SU-DHL-6 (cell line): ENCODE measurements at regions not wholly inside any gene's neighbourhood (a gene's known extent, or its start where the extent isn't known, plus 50 kb on each side); places are given as distances from the start of the nearest gene placed in this dataset.

Experiments
- EZH2phosphoT487 ChIP-seq: fragments of 200-600 bp; sonication (generic), shearing (Covaris generic); conservative IDR thresholded peaks from 2 replicates; pipeline ENCODE4 v1.6.1; 2018; ENCODE audit warnings: mild to moderate bottlenecking, antibody characterized with exemption, low read length, moderate library complexity, mixed read lengths
- TF ChIP-seq, protein P1 (sequence below): fragments of 200-600 bp; sonication (generic); IDR thresholded peaks from one replicate; pipeline ENCODE4 v1.5.1; 2017; ENCODE audit warnings: antibody characterized with exemption, mild to moderate bottlenecking, low read length, moderate library complexity; ENCODE audit not compliant: insufficient read depth, poor library complexity, severe bottlenecking

DNA sequence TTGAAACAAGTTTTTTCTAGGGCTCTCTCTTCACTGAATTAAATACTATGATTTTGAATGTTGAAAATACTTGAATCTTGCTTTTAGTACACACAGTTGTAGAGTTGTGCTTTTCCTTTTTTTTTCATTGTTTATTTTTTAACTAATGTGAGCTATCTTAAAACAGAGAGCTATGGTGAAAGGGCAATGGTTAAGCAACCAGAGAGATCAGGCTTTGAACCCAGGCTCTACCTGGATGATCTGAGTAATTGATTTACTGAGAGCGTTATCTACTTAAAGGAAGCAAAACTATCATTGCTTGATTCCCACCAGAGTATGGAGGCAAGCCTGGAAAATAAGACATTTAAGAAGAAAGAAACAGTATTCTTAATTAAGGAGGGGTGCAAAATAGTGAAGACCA is 138.6 kb downstream of the DUSP6 start:
- TF ChIP-seq EZH2phosphoT487: no peak
- TF ChIP-seq, protein P1, sequence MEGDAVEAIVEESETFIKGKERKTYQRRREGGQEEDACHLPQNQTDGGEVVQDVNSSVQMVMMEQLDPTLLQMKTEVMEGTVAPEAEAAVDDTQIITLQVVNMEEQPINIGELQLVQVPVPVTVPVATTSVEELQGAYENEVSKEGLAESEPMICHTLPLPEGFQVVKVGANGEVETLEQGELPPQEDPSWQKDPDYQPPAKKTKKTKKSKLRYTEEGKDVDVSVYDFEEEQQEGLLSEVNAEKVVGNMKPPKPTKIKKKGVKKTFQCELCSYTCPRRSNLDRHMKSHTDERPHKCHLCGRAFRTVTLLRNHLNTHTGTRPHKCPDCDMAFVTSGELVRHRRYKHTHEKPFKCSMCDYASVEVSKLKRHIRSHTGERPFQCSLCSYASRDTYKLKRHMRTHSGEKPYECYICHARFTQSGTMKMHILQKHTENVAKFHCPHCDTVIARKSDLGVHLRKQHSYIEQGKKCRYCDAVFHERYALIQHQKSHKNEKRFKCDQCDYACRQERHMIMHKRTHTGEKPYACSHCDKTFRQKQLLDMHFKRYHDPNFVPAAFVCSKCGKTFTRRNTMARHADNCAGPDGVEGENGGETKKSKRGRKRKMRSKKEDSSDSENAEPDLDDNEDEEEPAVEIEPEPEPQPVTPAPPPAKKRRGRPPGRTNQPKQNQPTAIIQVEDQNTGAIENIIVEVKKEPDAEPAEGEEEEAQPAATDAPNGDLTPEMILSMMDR: no peak
